Fibroblast of pulmonary artery (primary cell): ENCODE measurements at regions not wholly inside any gene's neighbourhood (a gene's known extent, or its start where the extent isn't known, plus 50 kb on each side); places are given as distances from the start of the nearest gene placed in this dataset.
A peak's percentile ranks its signal among the peaks of the same experiment; 100 is the strongest.

Experiments
- DNase-seq: peaks from one replicate; pipeline ENCODE4 v3.0.0-alpha.2; 2010; ENCODE audit warnings: low read depth
- H3K4me3 ChIP-seq: replicated peaks from 2 replicates; pipeline ENCODE4 v1.5.1; 2011; ENCODE audit warnings: low read depth, mild to moderate bottlenecking, control low read depth, low read length, moderate library complexity
- TF ChIP-seq, protein P1 (sequence below): IDR thresholded peaks from 2 replicates; pipeline ENCODE4 v1.5.1; 2011; ENCODE audit warnings: mild to moderate bottlenecking, control low read depth, low read length, inconsistent platforms; ENCODE audit errors: missing control alignments

DNA sequence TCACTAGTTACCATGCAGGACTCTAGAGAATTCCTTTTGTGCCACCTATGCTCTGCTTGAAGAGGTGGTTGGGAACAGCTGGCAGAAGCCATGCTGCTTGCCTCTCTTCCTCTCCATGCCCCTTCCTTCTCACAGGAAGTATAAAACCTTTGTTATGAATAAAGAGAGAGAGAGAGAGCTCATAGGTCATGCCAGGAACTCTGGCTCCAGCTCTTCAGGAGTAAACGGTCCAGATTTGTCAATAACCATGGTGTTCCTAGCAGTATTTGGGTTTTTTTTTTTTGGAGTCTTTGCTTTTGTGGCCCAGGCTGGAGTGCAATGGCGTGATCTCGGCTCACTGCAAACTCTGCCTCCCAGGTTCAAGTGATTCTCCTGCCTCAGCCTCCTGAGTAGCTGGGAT lies 97.7 kb upstream of the SLC4A7 start:
- TF ChIP-seq, protein P1, sequence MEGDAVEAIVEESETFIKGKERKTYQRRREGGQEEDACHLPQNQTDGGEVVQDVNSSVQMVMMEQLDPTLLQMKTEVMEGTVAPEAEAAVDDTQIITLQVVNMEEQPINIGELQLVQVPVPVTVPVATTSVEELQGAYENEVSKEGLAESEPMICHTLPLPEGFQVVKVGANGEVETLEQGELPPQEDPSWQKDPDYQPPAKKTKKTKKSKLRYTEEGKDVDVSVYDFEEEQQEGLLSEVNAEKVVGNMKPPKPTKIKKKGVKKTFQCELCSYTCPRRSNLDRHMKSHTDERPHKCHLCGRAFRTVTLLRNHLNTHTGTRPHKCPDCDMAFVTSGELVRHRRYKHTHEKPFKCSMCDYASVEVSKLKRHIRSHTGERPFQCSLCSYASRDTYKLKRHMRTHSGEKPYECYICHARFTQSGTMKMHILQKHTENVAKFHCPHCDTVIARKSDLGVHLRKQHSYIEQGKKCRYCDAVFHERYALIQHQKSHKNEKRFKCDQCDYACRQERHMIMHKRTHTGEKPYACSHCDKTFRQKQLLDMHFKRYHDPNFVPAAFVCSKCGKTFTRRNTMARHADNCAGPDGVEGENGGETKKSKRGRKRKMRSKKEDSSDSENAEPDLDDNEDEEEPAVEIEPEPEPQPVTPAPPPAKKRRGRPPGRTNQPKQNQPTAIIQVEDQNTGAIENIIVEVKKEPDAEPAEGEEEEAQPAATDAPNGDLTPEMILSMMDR, result no peak
- no peak for DNase-seq

DNA sequence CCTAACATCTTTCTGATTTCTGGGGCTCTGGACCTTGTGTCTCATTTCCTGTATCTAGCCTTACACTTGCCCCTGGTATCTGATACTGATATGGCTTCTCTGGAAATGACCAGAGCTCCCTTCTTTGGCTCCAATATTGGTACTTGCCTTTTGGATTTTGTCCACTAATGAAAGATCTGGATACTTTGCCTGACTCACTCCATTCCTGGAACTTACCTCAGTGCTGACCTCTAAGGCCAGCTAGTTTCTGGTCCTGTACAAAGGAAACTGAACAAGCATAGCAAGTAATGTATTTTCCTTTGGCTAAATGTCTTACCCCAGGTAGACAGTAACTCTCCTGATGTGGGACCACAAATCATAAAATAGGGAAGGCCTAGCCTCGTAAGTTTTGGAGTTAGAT lies 93.8 kb upstream of the SLC4A7 start:
- no peak overlapping the region for H3K4me3 ChIP-seq
- DNase-seq, result peak; percentile 50
- TF ChIP-seq, protein P1, result no peak

More for the DNA sequence above, 97.7 kb upstream of the SLC4A7 start:
- no peak overlapping the region for H3K4me3 ChIP-seq

DNA sequence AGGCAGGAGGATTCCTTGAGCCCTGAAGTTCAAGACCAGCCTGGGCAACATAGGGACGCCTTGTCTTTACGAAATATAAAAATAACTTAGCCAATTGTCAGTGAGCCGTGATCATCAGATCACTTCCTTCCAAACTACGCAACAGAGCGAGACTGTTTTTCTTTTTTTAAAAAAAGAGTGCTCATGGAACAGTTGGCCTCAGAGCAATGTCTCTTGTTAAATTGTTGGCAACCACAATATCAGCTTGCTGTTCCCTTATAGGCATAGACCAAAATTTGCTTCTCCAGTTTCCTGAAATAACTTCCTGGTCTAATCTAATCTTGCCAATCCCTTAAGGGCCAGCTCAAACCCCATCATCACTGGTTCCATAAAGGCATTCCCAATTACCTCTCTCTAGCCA lies 93.3 kb upstream of the SLC4A7 start:
- TF ChIP-seq, protein P1, result no peak
- no peak overlapping the region for H3K4me3 ChIP-seq
- peak; percentile 59 for DNase-seq

DNA sequence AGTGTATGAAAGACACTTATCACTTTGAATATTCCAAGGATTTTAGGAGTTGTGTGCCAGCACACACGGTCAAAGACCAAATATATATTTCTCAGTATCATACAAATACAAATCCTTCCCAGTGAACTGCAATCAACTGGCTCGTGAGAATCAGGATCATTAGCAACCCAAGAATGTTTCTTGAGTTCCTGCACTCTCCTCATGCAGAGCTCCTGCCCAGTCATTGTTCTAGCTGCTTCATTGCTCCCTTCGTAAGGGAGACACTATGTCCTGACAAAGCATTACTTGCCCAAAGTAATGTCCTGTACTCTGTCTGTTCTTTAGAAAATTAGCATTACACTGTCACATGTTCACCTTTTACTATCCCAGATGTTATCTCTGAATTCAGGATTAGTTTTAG lies 92.0 kb upstream of the SLC4A7 start:
- no peak for DNase-seq
- TF ChIP-seq, protein P1, result no peak
- H3K4me3 ChIP-seq, result no peak overlapping the region

DNA sequence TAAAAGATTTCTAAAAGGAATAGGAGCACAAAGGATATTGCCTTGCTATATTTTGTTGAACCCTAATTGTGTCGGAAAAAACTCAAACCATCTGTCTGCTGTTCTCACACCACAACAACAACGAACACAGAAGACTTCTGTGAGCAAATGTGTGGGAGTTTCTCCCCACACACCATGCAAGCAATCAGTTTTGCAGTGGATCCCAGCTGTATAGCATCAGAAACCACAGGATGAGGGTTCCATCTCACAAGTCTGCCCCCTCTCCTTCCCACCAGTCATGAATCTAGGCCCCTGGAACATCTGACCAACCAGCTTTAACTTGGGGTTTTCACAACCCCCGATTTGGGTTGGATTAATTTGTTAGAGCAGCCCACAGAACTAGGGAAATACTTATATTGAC lies 91.3 kb upstream of the SLC4A7 start:
- peak; percentile 64 for DNase-seq
- TF ChIP-seq, protein P1, result no peak
- H3K4me3 ChIP-seq, result no peak overlapping the region

DNA sequence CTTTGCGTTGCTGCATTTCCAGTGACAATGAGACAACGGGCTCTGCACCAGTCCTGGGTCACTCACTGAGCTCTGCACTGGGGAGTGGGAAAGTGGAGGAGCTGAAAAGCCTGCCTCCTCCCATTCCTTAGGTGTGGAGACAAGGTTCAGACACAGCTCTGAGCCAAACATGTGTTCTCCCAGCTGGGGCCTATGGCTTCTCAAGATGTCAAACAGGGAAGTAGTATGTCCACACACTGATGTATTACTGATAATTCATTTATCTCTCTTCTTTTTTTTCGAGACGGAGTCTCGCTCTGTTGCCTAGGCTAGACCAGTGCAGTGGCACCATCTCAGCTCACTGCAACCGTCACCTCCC lies 90.2 kb upstream of the SLC4A7 start:
- no peak overlapping the region for H3K4me3 ChIP-seq
- TF ChIP-seq, protein P1, result no peak
- DNase-seq, result no peak

DNA sequence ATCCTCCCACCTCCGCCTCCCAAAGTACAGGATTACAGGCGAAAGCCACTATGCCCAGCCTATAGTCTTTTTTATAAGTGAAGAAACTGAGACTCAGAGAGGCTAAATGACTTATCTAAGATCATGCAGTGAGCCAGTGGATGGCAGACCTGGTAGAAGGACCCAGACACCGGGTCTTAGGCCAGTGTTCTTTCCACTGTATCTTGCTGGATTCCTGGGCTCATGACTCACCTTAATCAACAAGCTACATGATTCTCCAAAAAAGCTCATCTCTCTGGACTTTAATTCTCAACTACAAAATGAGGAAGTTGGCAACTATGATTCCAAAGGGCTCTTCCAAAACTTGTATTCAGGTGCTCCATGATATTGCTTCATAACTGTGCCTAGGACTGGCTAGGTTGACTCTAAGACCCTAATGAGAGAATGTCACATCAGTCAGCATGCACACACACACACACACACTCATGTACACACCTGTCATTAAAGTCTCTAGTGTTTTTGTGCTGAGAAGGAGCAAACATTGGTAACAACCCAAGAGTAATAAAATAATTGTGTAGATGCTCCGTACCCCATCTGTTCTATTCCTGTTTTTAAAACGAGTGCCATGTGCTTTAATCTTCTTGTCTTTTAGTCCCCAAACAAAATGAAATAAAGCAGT lies 89.7 kb upstream of the SLC4A7 start:
- H3K4me3 ChIP-seq, result no peak overlapping the region
- DNase-seq, result no peak
- TF ChIP-seq, protein P1, result no peak
